SJSA1 (cell line): ENCODE measurements at regions not wholly inside any gene's neighbourhood (a gene's known extent, or its start where the extent isn't known, plus 50 kb on each side); places are given as distances from the start of the nearest gene placed in this dataset.

Experiments
- DNase-seq, 2 experiments: peaks; one replicate each; pipeline ENCODE4 v3.0.0-alpha.2; 2015 to 2020; ENCODE audit warnings: low spot score in 2 of 2, low read depth in 1 of 2
- H3K27ac ChIP-seq: fragments of 250-450 bp; sonication (Bioruptor Pico); 2 replicates; pipeline ENCODE4 v1.5.1; 2020; ENCODE audit warnings: mild to moderate bottlenecking, moderate library complexity
- H3K27me3 ChIP-seq: fragments of 250-450 bp; sonication (Bioruptor Pico); replicated peaks from 2 replicates; pipeline ENCODE4 v1.5.1; 2020; ENCODE audit warnings: mild to moderate bottlenecking, moderate library complexity
- H3K36me3 ChIP-seq: fragments of 250-450 bp; sonication (Bioruptor Pico); 2 replicates; pipeline ENCODE4 v1.5.1; 2020; ENCODE audit warnings: mild to moderate bottlenecking
- H3K4me1 ChIP-seq: fragments of 250-450 bp; sonication (Bioruptor Pico); replicated peaks from 2 replicates; pipeline ENCODE4 v1.6.1; 2021; ENCODE audit warnings: mild to moderate bottlenecking
- H3K4me3 ChIP-seq: fragments of 250-450 bp; sonication (Bioruptor Pico); 2 replicates; pipeline ENCODE4 v1.5.1; 2020; ENCODE audit warnings: mild to moderate bottlenecking
- H3K9me3 ChIP-seq: fragments of 250-450 bp; sonication (Bioruptor Pico); replicated peaks from 2 replicates; pipeline ENCODE4 v1.5.1; 2020; ENCODE audit warnings: mild to moderate bottlenecking

- DNase-seq = no peak
- Histone ChIP-seq H3K27me3 (no peaks in the 10 kb centered on the region), H3K36me3 (no peaks in the 10 kb centered on the region), H3K4me1 (no peaks in the 10 kb centered on the region), H3K9me3 (no peaks in the 10 kb centered on the region), H3K27ac (no peak overlapping the region), H3K4me3 (no peak overlapping the region)
These were observed 458.6 kb upstream of the NWD2 start for GRCh38 chr4:36785973-36786372.

DNA sequence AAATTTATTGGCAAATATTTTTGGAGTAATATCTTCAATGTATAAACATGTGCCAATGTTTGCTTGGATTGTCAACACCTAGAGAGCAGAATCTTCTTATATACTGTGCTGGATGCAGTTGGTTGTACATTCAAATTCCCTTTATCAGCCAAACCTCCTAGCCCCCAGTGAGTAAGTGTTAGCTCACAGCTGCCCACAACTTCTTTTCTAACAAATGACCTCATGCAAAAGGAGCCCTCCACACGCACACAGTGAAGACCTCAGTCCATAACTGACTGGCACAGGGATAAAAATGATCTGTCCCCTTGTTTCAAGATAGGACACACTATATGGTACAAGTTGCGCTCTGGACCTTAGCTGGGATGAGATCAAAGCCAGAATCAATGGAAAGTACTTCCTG lies 458.0 kb upstream of the NWD2 start:
- H3K4me3 ChIP-seq = no peak overlapping the region
- H3K36me3 ChIP-seq = no peaks in the 10 kb centered on the region
- H3K9me3 ChIP-seq = no peaks in the 10 kb centered on the region
- H3K27ac ChIP-seq = no peak overlapping the region
- DNase-seq = no peak
- no peaks in the 10 kb centered on the region for H3K4me1 ChIP-seq
- H3K27me3 ChIP-seq = no peaks in the 10 kb centered on the region

DNA sequence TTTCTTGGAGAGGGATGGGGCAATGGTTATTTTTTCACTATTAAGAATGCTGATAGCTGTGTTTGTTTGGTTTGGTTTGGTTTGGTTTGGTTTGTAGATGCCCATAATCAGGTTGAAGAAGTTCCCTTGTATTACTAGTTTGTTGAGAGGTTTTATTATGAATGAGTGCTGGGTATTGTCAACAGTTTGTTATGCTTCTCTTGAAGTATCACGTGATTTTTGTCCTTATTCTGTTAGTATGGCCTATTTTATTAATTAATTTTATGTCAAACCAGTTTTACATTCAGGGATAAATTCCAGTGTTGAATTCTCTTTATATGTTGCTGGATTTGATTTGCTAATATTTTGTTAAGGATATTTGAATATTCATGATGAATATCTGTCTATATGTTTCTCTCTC lies 449.8 kb upstream of the NWD2 start:
- no peak overlapping the region for H3K27ac ChIP-seq
- DNase-seq = no peak
- H3K36me3 ChIP-seq = no peaks in the 10 kb centered on the region
- no peaks in the 10 kb centered on the region for H3K27me3 ChIP-seq
- no peaks in the 10 kb centered on the region for H3K9me3 ChIP-seq
- H3K4me1 ChIP-seq = no peaks in the 10 kb centered on the region
- H3K4me3 ChIP-seq = no peak overlapping the region

- no peak for DNase-seq
- H3K9me3 ChIP-seq = no peaks in the 10 kb centered on the region
- H3K4me3 ChIP-seq = no peak overlapping the region
- no peaks in the 10 kb centered on the region for H3K27me3 ChIP-seq
- no peaks in the 10 kb centered on the region for H3K4me1 ChIP-seq
- no peaks in the 10 kb centered on the region for H3K36me3 ChIP-seq
- no peak overlapping the region for H3K27ac ChIP-seq
These were observed 432.4 kb upstream of the NWD2 start for GRCh38 chr4:36812149-36812548.

- no peaks in the 10 kb centered on the region for H3K4me1 ChIP-seq
- H3K36me3 ChIP-seq = no peaks in the 10 kb centered on the region
- no peak for DNase-seq
- H3K4me3 ChIP-seq = no peak overlapping the region
- no peaks in the 10 kb centered on the region for H3K27me3 ChIP-seq
- H3K27ac ChIP-seq = no peak overlapping the region
- H3K9me3 ChIP-seq = no peaks in the 10 kb centered on the region
These were observed 429.0 kb upstream of the NWD2 start for GRCh38 chr4:36815536-36815935.

- no peaks in the 10 kb centered on the region for H3K27me3 ChIP-seq
- no peaks in the 10 kb centered on the region for H3K9me3 ChIP-seq
- no peaks in the 10 kb centered on the region for H3K36me3 ChIP-seq
- no peak for DNase-seq
- no peak overlapping the region for H3K27ac ChIP-seq
- no peaks in the 10 kb centered on the region for H3K4me1 ChIP-seq
- H3K4me3 ChIP-seq = no peak overlapping the region
These were observed 421.2 kb upstream of the NWD2 start for GRCh38 chr4:36823199-36823967.

DNA sequence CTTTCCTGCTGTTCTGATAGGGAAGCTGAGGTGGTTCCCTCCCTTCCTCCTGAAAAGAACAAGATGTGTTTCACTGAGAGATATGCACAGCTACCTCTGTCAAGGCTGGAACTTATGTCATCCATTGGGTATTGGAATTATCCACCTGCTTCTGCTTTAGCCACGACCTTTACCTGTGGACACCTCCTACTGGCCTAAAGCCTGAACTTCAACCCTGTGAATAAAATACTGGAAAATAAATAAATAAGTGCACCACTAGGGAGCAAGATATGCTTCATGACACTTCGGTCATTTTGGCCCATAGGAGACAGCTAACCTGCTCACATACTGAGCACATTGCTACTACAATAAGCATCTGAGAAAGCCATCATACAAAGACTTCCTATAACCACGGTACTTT lies 419.9 kb upstream of the NWD2 start:
- Histone ChIP-seq H3K4me1 (no peaks in the 10 kb centered on the region), H3K9me3 (no peaks in the 10 kb centered on the region), H3K4me3 (no peak overlapping the region), H3K27me3 (no peaks in the 10 kb centered on the region), H3K36me3 (no peaks in the 10 kb centered on the region), H3K27ac (no peak overlapping the region)
- DNase-seq = no peak

GRCh38 chr4:36835246-36835645 lies 409.3 kb upstream of the NWD2 start:
- Histone ChIP-seq H3K27ac (no peak overlapping the region), H3K4me3 (no peak overlapping the region), H3K9me3 (no peaks in the 10 kb centered on the region), H3K36me3 (no peaks in the 10 kb centered on the region), H3K4me1 (no peaks in the 10 kb centered on the region), H3K27me3 (no peaks in the 10 kb centered on the region)
- no peak for DNase-seq

- Histone ChIP-seq H3K36me3 (no peaks in the 10 kb centered on the region), H3K27me3 (no peaks in the 10 kb centered on the region), H3K9me3 (no peaks in the 10 kb centered on the region), H3K27ac (no peak overlapping the region), H3K4me3 (no peak overlapping the region), H3K4me1 (no peaks in the 10 kb centered on the region)
- DNase-seq = peak in 1 of 2 experiments; percentile 40
These were observed 402.8 kb upstream of the NWD2 start for GRCh38 chr4:36841583-36842326.

DNA sequence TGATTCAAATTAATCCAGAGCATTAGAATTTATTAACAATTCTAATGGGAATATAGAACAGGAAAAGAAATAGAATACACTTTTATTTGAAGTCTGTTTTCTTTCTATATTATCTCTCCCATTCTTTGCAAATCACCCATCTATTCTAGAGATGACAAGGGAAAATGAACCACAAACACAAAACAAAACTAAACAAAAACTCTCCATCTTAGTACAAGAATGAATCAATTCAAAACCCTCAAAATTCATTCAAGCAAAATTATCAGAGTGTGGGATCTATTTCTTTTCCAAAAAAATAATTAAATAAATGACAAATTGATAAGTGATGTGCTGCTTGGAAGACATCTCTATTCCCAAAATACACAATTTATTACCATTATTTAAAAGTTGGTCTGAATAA lies 400.1 kb upstream of the NWD2 start:
- Histone ChIP-seq H3K27me3 (no peaks in the 10 kb centered on the region), H3K27ac (no peak overlapping the region), H3K4me3 (no peak overlapping the region), H3K9me3 (no peaks in the 10 kb centered on the region), H3K4me1 (no peaks in the 10 kb centered on the region), H3K36me3 (no peaks in the 10 kb centered on the region)
- DNase-seq = no peak

- Histone ChIP-seq H3K9me3 (no peaks in the 10 kb centered on the region), H3K27ac (no peak overlapping the region), H3K4me3 (no peak overlapping the region), H3K27me3 (no peaks in the 10 kb centered on the region), H3K4me1 (no peaks in the 10 kb centered on the region), H3K36me3 (no peaks in the 10 kb centered on the region)
- no peak for DNase-seq
These were observed 391.7 kb upstream of the NWD2 start for GRCh38 chr4:36852856-36853255.

DNA sequence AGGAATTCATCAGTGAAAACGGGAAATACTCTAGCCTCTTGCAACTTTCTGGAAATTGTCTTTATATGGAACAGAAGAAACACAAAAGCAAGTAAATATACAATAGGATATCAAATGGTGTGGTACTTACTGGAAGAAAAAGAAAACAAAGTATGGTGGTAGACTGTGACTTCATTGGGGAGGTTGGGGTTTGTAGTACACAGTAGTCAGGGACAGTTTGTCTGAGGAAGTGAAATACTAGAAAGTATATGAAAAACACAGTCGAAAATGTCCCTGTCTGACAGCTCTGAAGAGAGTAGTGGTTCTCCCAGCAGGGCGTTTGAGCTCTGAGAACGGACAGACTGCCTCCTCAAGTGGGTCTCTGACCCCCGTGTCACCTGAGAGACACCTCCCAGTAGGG lies 390.0 kb upstream of the NWD2 start:
- Histone ChIP-seq H3K27ac (no peak overlapping the region), H3K4me1 (no peaks in the 10 kb centered on the region), H3K27me3 (no peaks in the 10 kb centered on the region), H3K4me3 (no peak overlapping the region), H3K36me3 (no peaks in the 10 kb centered on the region), H3K9me3 (no peaks in the 10 kb centered on the region)
- DNase-seq = no peak

GRCh38 chr4:36863601-36864000 lies 380.9 kb upstream of the NWD2 start:
- H3K4me3 ChIP-seq = no peak overlapping the region
- H3K36me3 ChIP-seq = no peaks in the 10 kb centered on the region
- H3K27me3 ChIP-seq = no peaks in the 10 kb centered on the region
- H3K9me3 ChIP-seq = no peaks in the 10 kb centered on the region
- no peak for DNase-seq
- H3K4me1 ChIP-seq = no peaks in the 10 kb centered on the region
- no peak overlapping the region for H3K27ac ChIP-seq

DNA sequence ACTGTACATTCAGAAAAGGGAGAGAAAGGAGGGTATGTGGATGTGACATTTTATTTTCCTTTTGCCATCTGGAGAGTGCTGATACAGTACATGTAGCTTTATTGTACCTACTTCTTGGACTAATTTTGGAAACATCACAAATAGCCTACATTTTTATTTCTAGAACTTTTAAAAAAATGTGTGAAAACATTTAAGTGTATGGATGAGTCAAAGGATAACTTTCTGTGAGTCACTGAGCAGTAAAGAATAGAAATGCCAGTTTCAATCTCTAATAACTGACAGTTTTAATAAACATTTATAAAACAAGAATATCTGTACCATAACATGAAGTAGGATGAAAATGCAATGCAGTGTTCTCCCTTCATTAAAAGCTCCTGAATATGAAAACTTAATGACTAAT lies 374.4 kb upstream of the NWD2 start:
- no peaks in the 10 kb centered on the region for H3K27me3 ChIP-seq
- H3K4me3 ChIP-seq = no peak overlapping the region
- H3K4me1 ChIP-seq = no peaks in the 10 kb centered on the region
- H3K9me3 ChIP-seq = no peaks in the 10 kb centered on the region
- no peak for DNase-seq
- no peaks in the 10 kb centered on the region for H3K36me3 ChIP-seq
- H3K27ac ChIP-seq = no peak overlapping the region
